ENCODE measurements at regions not wholly inside any gene's neighbourhood (a gene's known extent, or its start where the extent isn't known, plus 50 kb on each side); places are given as distances from the start of the nearest gene placed in this dataset.

- TF ChIP-seq EP300 (IDR thresholded peaks at IDR 0.05) (no peak), CTCF (IDR thresholded peaks at IDR 0.05) (no peak), POLR2A (IDR thresholded peaks at IDR 0.05) (no peak), POLR2AphosphoS5 (IDR thresholded peaks at IDR 0.05) (no peak)
Observed at GRCh38 chr21:20419772-20420171, 578.4 kb upstream of the NCAM2 start.
